HepG2 (cell line): ENCODE measurements at regions not wholly inside any gene's neighbourhood (a gene's known extent, or its start where the extent isn't known, plus 50 kb on each side); places are given as distances from the start of the nearest gene placed in this dataset.

Experiments used
- ATAC-seq: fragments of 200-7000 bp; cut with Tn5 transposase; 3 replicates; pipeline ENCODE4 v1.9.1; 2020; ENCODE audit warnings: mild to moderate bottlenecking, moderate library complexity
- BruUV-seq: library from RNA; stranded (reverse); fragments of 400-500 nt; replicated peaks from 2 replicates; lab custom pipeline; 2021; lab: Mats Ljungman, UMichigan
- CTCF ChIA-PET: fragments of 300-600 bp; formaldehyde crosslinking; extraction: SDS; loops from one replicate; lab custom pipeline; 2021; ENCODE audit warnings: low total read pairs, inconsistent platforms, low intra/inter-chr PET ratio; lab: Yijun Ruan, JAX
- POLR2A ChIA-PET: fragments of 350-600 bp; sonication (Branson Sonifier 250); formaldehyde crosslinking; loops from one replicate; lab custom pipeline; 2020; ENCODE audit warnings: antibody characterized with exemption, inconsistent platforms; lab: Yijun Ruan, JAX
- DNase-seq: peaks from one replicate; pipeline ENCODE4 v3.0.0-alpha.2; 2015; ENCODE audit warnings: low spot score
- FAIRE-seq: peaks from 3 replicates; lab custom pipeline; 2011; peaks lifted over from hg19 to GRCh38; lab: Jason Lieb, UNC
- H2AFZ ChIP-seq: one replicate; pipeline ENCODE4 v1.6.1; 2011; ENCODE audit warnings: low read length, inconsistent platforms
- H3K27ac ChIP-seq: fragments of 300-600 bp; 3 replicates; pipeline ENCODE4 v1.8.0; 2011; ENCODE audit warnings: mixed run types, mild to moderate bottlenecking, mixed read lengths, low read length, inconsistent platforms; ENCODE audit not compliant: insufficient read depth; ENCODE audit errors: extremely low read length
- H3K27me3 ChIP-seq, 2 experiments: fragments of 200-600 bp in 1 of 2; 2 replicates in 1 of 2; 3 replicates in 1 of 2; pipeline versions ENCODE4 v1.6.0 to v1.8.0; 2011; ENCODE audit warnings: low read length in 2 of 2, mild to moderate bottlenecking in 2 of 2, moderate library complexity in 2 of 2, inconsistent platforms in 1 of 2; ENCODE audit not compliant: insufficient read depth in 2 of 2, control insufficient read depth in 1 of 2
- H3K36me3 ChIP-seq, 2 experiments: fragments of 200-600 bp in 1 of 2; replicated peaks in 1 of 2; 2 replicates in 1 of 2; 3 replicates in 1 of 2; pipeline versions ENCODE4 v1.5.1 to v1.8.0; 2011; ENCODE audit warnings: low read length in 2 of 2, inconsistent platforms in 1 of 2; ENCODE audit not compliant: insufficient read depth in 2 of 2, control insufficient read depth in 1 of 2
- H3K4me1 ChIP-seq: 2 replicates; pipeline ENCODE4 v1.5.1; 2012; ENCODE audit warnings: low read length, inconsistent platforms; ENCODE audit not compliant: insufficient read depth
- H3K4me2 ChIP-seq: 2 replicates; pipeline ENCODE4 v1.6.0; 2011; ENCODE audit warnings: low read depth, low read length, inconsistent platforms
- H3K4me3 ChIP-seq, 3 experiments: fragments of 200-600 bp in 1 of 3; sonication (generic), shearing (Covaris generic) in 1 of 3; replicated peaks in 1 of 3; 2 replicates each; pipeline ENCODE4 v1.5.1; 2011 to 2016; ENCODE audit warnings: low read length in 3 of 3, inconsistent platforms in 2 of 3, low read depth in 2 of 3, mild to moderate bottlenecking in 2 of 3, control low read depth in 1 of 3, mixed read lengths in 1 of 3; ENCODE audit not compliant: insufficient read depth in 1 of 3
- H3K79me2 ChIP-seq: one replicate; pipeline ENCODE4 v1.6.1; 2011; ENCODE audit warnings: low read length, inconsistent platforms; ENCODE audit not compliant: insufficient read depth
- H3K9ac ChIP-seq: 2 replicates; pipeline ENCODE4 v1.6.0; 2011; ENCODE audit warnings: mild to moderate bottlenecking, low read depth, low read length, inconsistent platforms; ENCODE audit not compliant: insufficient read depth
- H3K9me3 ChIP-seq: 2 replicates; pipeline ENCODE4 v1.5.1; 2012; ENCODE audit warnings: mild to moderate bottlenecking, low read length
- H4K20me1 ChIP-seq: 2 replicates; pipeline ENCODE4 v1.6.0; 2011; ENCODE audit warnings: inconsistent platforms, mild to moderate bottlenecking, low read length, moderate library complexity; ENCODE audit not compliant: insufficient read depth
- CBX5 ChIP-seq: sonication (generic); formaldehyde crosslinking; IDR thresholded peaks from 2 replicates; pipeline ENCODE4 v1.4.0; 2020; ENCODE audit warnings: missing genetic modification reagents, borderline replicate concordance
- MIER2 ChIP-seq: IDR thresholded peaks from 2 replicates; pipeline ENCODE4 v1.6.1; 2016; ENCODE audit warnings: missing biosample characterization, missing genetic modification reagents
- PAWR ChIP-seq: sonication (generic); formaldehyde crosslinking; IDR thresholded peaks from 2 replicates; pipeline ENCODE4 v1.4.0; 2020; ENCODE audit warnings: missing genetic modification reagents, mild to moderate bottlenecking, borderline replicate concordance
- ZBTB42 ChIP-seq: sonication (generic); formaldehyde crosslinking; IDR thresholded peaks from 2 replicates; pipeline ENCODE4 v1.5.0; 2020; ENCODE audit warnings: mild to moderate bottlenecking, missing genetic modification reagents
- ZNF207 ChIP-seq: fragments of 450-650 bp; IDR thresholded peaks from 2 replicates; pipeline ENCODE4 v1.6.1; 2016; ENCODE audit warnings: antibody characterized with exemption, borderline replicate concordance
- ZSCAN12 ChIP-seq: sonication (generic); formaldehyde crosslinking; IDR thresholded peaks from 2 replicates; pipeline ENCODE4 v1.9.0; 2021; ENCODE audit warnings: mild to moderate bottlenecking, missing genetic modification reagents
- whole genome bisulfite sequencing: methylation state at CpG from one replicate; pipeline ENCODE4 v1.1.6; 2017; ENCODE audit warnings: low lambda C conversion rate; 5-methylcytosine and 5-hydroxymethylcytosine counted together
- in situ Hi-C: cut with HindIII; loops from 2 replicates; pipeline ENCODE4 v1.10.0; 2017; ENCODE audit warnings: low pct_unique_long_range_greater_than_20kb; ENCODE audit not compliant: extremely low pct_ligation_motif_present
- intact Hi-C: fragments of 100-400 bp; cut with micrococcal nuclease; formaldehyde crosslinking; loops from one replicate; pipeline ENCODE4 v1.10.0; 2022; ENCODE audit not compliant: unreplicated experiment

DNA sequence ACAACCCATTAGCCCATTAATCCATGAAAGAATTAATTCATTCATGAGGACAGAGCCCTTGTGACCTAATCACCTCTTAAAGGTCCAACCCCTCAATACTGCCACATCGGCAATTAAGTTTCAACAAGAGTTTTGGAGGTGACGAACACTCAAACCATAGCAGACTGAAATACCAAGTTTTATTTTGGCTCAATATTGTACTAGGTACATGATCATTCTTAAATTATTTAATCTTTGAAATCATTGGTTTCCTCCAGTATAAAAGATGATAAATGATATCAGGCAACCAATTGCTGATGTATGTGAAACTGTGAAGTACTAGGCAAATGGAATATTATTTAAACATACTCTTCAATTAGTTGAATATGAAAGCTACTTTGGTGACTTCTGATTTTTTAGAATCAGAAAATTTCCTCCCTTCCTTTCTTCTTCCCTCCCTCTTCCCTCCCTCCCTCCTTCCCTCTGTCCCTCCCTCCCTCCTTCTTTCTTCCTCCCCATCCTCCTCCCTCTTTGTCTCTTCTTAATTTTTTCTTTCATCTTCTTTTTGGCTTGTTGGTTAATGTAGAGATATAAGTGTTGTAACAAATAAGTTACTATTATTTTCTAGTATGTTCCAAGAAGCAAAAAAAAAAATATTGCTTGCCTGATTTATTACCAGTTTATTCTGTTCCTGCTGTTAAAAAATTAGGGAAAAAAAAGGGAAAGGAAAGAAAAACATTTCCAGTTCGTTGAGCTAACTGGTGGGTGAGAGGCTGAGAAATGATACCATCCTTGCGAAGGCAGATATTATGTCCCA, 233.9 kb upstream of the ZNF217 start (continued):
- TF ChIP-seq MIER2 (CRISPR knock-in tag), result no peak

GRCh38 chr20:53826597-53827291, 233.1 kb upstream of the ZNF217 start:
- Histone ChIP-seq H3K4me3 (no peak overlapping the region), H3K4me1 (peaks cover 68% of the 10 kb centered on the region), H3K4me2 (no peak overlapping the region), H3K79me2 (no peaks in the 10 kb centered on the region), H3K27ac (no peak overlapping the region), H3K27me3 (no peaks in the 10 kb centered on the region), H3K9me3 (no peaks in the 10 kb centered on the region), H2AFZ (no peak overlapping the region), H3K9ac (no peak overlapping the region), H3K36me3 (no peaks in the 10 kb centered on the region), H4K20me1 (no peaks in the 10 kb centered on the region)
- intact Hi-C loops, result no loop called here
- ATAC-seq (no peak), FAIRE-seq (no peak), DNase-seq (no peak)
- in situ Hi-C loops, result no loop called here
- POLR2A ChIA-PET, result interaction anchor here (1.0 to 1.1 kb wide), 2 partner anchors 13 to 88 kb away, joined by 3 to 4 read pairs; no protein-coding TSS in a partner anchor
- CTCF ChIA-PET, result no interaction called here
- WGBS, result 92% methylated on average over 5 of the region's 5 CpGs
- BruUV-seq, result no TSS peak
- no peak for TF ChIP-seq ZSCAN12 (CRISPR knock-in tag)
- no peak for TF ChIP-seq PAWR (CRISPR knock-in tag)
- TF ChIP-seq CBX5, result no peak
- TF ChIP-seq ZNF207, result no peak
- no peak for TF ChIP-seq ZBTB42 (CRISPR knock-in tag)
